Natural killer cell (primary cell): ENCODE measurements at regions not wholly inside any gene's neighbourhood (a gene's known extent, or its start where the extent isn't known, plus 50 kb on each side); places are given as distances from the start of the nearest gene placed in this dataset.

Experiments
- ATAC-seq, 3 donors: fragments of 150-1000 bp in 2 of 3; fragments of 200-7000 bp in 1 of 3; cut with Tn5 transposase; 1 replicate in 1 of 3; 2 replicates in 2 of 3; pipeline ENCODE4 v1.10.0; 2021; ENCODE audit warnings: mild to moderate bottlenecking in 2 of 3, moderate library complexity in 2 of 3
- DNase-seq, 2 donors: peaks; one replicate each; pipeline versions ENCODE4 v3.0.0 to v3.0.0-alpha.2; 2013 to 2021; ENCODE audit warnings: mixed read lengths in 1 of 2
- H3K27ac ChIP-seq: one replicate; pipeline ENCODE4 v1.5.1; 2013; ENCODE audit warnings: mild to moderate bottlenecking, low read length
- H3K27me3 ChIP-seq: one replicate; pipeline ENCODE4 v1.6.1; 2013; ENCODE audit warnings: low read length; ENCODE audit not compliant: control insufficient read depth, insufficient read depth
- H3K36me3 ChIP-seq: one replicate; pipeline ENCODE4 v1.6.1; 2013; ENCODE audit warnings: low read length; ENCODE audit not compliant: control insufficient read depth, insufficient read depth
- H3K4me1 ChIP-seq: one replicate; pipeline ENCODE4 v1.6.1; 2013; ENCODE audit warnings: low read length; ENCODE audit not compliant: control insufficient read depth, insufficient read depth
- H3K4me3 ChIP-seq: one replicate; pipeline ENCODE4 v1.5.1; 2013; ENCODE audit warnings: low read length
- H3K9me3 ChIP-seq: one replicate; pipeline ENCODE4 v1.6.1; 2013; ENCODE audit warnings: low read length; ENCODE audit not compliant: control insufficient read depth, insufficient read depth
- H3K27ac Mint-ChIP-seq, 2 donors: one replicate each; pipeline ENCODE4 v1.8.0; 2022; ENCODE audit warnings: mild to moderate bottlenecking in 2 of 2, mixed read lengths in 2 of 2, moderate library complexity in 1 of 2
- H3K27me3 Mint-ChIP-seq, 2 donors: one replicate each; pipeline ENCODE4 v1.8.0; 2022; ENCODE audit warnings: low read depth in 2 of 2, mixed read lengths in 2 of 2
- H3K36me3 Mint-ChIP-seq: one replicate; pipeline ENCODE4 v1.8.0; 2022; ENCODE audit warnings: mixed read lengths
- H3K4me1 Mint-ChIP-seq, 2 donors: one replicate each; pipeline ENCODE4 v1.8.0; 2022; ENCODE audit warnings: mixed read lengths in 2 of 2
- H3K4me3 Mint-ChIP-seq: one replicate; pipeline ENCODE4 v1.8.0; 2022; ENCODE audit warnings: mild to moderate bottlenecking, moderate library complexity, mixed read lengths
- H3K9me3 Mint-ChIP-seq, 2 donors: one replicate each; pipeline ENCODE4 v1.8.0; 2022; ENCODE audit warnings: mixed read lengths in 2 of 2
- WGBS: methylation state at CpG from one replicate; pipeline ENCODE4 v1.1.7; 2013; ENCODE audit warnings: missing lambda C conversion rate; ENCODE audit not compliant: insufficient coverage; 5-methylcytosine and 5-hydroxymethylcytosine counted together
- intact Hi-C: fragments of 100-400 bp; cut with micrococcal nuclease; formaldehyde crosslinking; loops from one replicate; pipeline ENCODE4 v1.14.2; 2022
- TF ChIP-seq, protein P1 (sequence below): fragments of 200-600 bp; IDR thresholded peaks from one replicate; pipeline ENCODE4 v1.8.0; 2022; ENCODE audit warnings: antibody characterized with exemption

DNA sequence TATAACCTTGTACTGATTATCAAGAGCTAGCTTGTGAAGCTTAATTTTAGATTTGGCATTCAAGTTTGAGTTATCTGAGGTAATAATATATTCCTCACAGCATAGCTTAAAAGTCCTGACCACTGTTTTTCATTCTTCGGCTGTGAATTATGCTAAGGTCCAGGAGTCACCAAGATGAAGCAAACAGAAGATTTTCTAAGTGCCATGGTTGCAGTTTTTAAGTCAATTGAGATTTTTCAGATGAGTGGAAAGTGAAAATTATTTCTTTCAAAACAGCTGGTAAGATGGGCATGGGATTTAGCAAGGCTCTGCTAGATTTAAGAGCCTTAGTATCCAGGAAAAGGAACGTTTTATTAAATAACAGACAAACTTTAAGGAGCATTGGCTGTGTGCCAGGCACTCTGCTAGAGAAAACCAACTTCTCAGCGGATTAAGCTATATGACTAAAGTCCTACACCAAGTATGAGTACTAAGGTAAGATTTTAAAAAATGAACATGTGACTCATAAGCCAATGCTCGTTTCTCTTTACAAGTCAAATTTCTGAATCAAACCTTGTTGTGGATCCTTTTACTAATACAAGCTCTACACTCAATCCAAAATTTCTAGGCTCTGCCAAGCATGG lies 149.9 kb upstream of the IL15 start:
- intact Hi-C loops: no loop called here
- Histone ChIP-seq H3K4me1 (no peaks in the 10 kb centered on the region), H3K9me3 (peaks cover 5% of the 10 kb centered on the region), H3K27me3 (no peaks in the 10 kb centered on the region), H3K36me3 (no peaks in the 10 kb centered on the region), H3K27ac (no peak overlapping the region), H3K4me3 (no peak overlapping the region)
- Mint-ChIP-seq H3K9me3 (peaks cover 7 to 9% of the 10 kb centered on the region in 2 donors), H3K4me1 (no peaks in the 10 kb centered on the region), H3K27me3 (no peaks in the 10 kb centered on the region), H3K27ac (no peak overlapping the region), H3K36me3 (peaks cover 14% of the 10 kb centered on the region), H3K4me3 (no peak overlapping the region)
- TF ChIP-seq, protein P1, sequence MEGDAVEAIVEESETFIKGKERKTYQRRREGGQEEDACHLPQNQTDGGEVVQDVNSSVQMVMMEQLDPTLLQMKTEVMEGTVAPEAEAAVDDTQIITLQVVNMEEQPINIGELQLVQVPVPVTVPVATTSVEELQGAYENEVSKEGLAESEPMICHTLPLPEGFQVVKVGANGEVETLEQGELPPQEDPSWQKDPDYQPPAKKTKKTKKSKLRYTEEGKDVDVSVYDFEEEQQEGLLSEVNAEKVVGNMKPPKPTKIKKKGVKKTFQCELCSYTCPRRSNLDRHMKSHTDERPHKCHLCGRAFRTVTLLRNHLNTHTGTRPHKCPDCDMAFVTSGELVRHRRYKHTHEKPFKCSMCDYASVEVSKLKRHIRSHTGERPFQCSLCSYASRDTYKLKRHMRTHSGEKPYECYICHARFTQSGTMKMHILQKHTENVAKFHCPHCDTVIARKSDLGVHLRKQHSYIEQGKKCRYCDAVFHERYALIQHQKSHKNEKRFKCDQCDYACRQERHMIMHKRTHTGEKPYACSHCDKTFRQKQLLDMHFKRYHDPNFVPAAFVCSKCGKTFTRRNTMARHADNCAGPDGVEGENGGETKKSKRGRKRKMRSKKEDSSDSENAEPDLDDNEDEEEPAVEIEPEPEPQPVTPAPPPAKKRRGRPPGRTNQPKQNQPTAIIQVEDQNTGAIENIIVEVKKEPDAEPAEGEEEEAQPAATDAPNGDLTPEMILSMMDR: no peak
- 85% methylated on average over 3 of the region's 4 CpGs for WGBS
- ATAC-seq (no peak), DNase-seq (no peak)

DNA sequence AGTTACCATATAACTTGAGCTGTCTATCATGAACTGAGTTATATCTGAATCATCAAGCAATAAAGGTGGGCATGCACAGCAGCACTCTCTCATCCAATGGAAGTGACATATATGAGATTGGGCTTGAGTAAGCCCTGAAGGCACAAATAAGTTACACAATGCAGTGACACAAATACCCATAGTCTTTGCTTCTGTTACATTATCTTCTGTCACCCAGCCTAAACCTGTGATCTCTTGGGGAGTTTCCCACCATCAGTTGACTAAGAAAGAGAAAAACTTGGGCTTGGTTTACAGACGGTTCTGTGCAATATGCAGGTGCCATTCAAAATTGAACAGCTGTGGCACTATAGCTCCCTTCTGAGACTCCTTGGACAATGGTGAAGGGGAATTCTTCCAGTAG lies 138.8 kb upstream of the IL15 start:
- H3K9me3 Mint-ChIP-seq: peaks cover 0 to 2% of the 10 kb centered on the region in 2 donors
- no peaks in the 10 kb centered on the region for H3K27me3 ChIP-seq
- no peak overlapping the region for H3K27ac ChIP-seq
- no peak overlapping the region for H3K4me3 ChIP-seq
- no peak overlapping the region for H3K4me3 Mint-ChIP-seq
- H3K27ac Mint-ChIP-seq: no peak overlapping the region
- H3K4me1 ChIP-seq: no peaks in the 10 kb centered on the region
- H3K36me3 ChIP-seq: no peaks in the 10 kb centered on the region
- WGBS: 35% methylated on average over 1 of the region's 1 CpG
- ATAC-seq (no peak), DNase-seq (no peak)
- no peaks in the 10 kb centered on the region for H3K9me3 ChIP-seq
- H3K27me3 Mint-ChIP-seq: no peaks in the 10 kb centered on the region
- TF ChIP-seq, protein P1: no peak
- H3K36me3 Mint-ChIP-seq: no peaks in the 10 kb centered on the region
- intact Hi-C loops: no loop called here
- peaks cover 0 to 5% of the 10 kb centered on the region in 2 donors for H3K4me1 Mint-ChIP-seq

DNA sequence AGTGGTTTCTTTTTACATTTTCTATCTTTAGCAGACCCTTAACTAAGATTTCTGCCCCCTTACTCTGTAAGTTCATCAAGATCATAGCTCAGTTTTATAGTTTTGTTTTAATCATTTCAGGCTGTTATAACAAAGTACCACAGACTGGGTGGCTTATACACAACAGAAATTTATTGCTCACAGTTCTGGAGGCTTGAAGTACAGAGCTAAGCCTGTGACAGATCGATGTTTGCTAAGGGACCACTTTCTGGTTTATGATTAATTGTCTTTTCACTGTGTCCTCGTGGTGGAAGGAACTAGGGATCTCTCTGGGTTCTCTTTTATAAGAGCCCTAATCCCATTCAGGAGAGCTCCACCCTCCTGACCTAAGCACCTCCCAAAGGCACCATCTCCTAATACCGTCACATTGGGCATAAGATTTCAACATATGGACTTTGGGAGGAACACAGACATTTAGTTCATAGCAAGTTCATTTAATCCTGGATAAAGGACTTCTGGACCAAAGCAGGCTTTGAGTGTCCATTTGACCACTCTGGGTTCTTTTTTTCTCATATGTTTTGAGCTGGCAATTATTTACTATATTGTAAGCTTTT lies 137.0 kb upstream of the IL15 start:
- Histone ChIP-seq H3K4me1 (no peaks in the 10 kb centered on the region), H3K27ac (no peak overlapping the region), H3K36me3 (no peaks in the 10 kb centered on the region), H3K9me3 (no peaks in the 10 kb centered on the region), H3K27me3 (no peaks in the 10 kb centered on the region), H3K4me3 (no peak overlapping the region)
- H3K27me3 Mint-ChIP-seq: no peaks in the 10 kb centered on the region
- no peaks in the 10 kb centered on the region for H3K4me1 Mint-ChIP-seq
- no peak overlapping the region for H3K27ac Mint-ChIP-seq
- TF ChIP-seq, protein P1: no peak
- peaks cover 0 to 2% of the 10 kb centered on the region in 2 donors for H3K9me3 Mint-ChIP-seq
- 83% methylated on average over 3 of the region's 3 CpGs for WGBS
- DNase-seq: no peak
- no peak overlapping the region for H3K4me3 Mint-ChIP-seq
- intact Hi-C loops: no loop called here
- ATAC-seq: no peak
- no peaks in the 10 kb centered on the region for H3K36me3 Mint-ChIP-seq

DNA sequence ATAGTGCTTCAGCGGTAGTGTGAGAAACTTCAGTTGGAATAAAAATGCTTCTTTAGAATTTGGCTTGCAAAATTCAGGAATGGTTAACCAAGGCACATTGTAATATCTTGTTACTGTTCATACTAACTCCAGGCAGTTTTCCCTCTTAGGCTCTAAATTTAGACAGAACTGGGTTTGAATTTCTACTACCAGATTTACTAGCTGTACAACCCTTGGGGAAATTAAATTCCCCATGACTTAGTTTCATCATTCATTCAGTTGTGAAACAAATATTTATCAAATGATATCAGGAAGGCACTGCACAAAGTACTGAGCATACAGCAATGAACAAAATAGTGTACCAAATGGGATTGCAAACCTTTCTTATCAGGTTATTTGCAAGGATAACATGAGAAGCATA lies 135.0 kb upstream of the IL15 start:
- WGBS: 100% methylated on average over 1 of the region's 1 CpG
- no peaks in the 10 kb centered on the region for H3K9me3 ChIP-seq
- Mint-ChIP-seq H3K27me3 (no peaks in the 10 kb centered on the region), H3K4me1 (no peaks in the 10 kb centered on the region), H3K9me3 (no peaks in the 10 kb centered on the region), H3K4me3 (no peak overlapping the region), H3K27ac (no peak overlapping the region), H3K36me3 (no peaks in the 10 kb centered on the region)
- DNase-seq: no peak
- H3K36me3 ChIP-seq: no peaks in the 10 kb centered on the region
- no peak overlapping the region for H3K27ac ChIP-seq
- no peak for ATAC-seq
- no peak overlapping the region for H3K4me3 ChIP-seq
- TF ChIP-seq, protein P1: no peak
- no peaks in the 10 kb centered on the region for H3K27me3 ChIP-seq
- H3K4me1 ChIP-seq: no peaks in the 10 kb centered on the region
- intact Hi-C loops: no loop called here
